ENCODE measurements at regions not wholly inside any gene's neighbourhood (a gene's known extent, or its start where the extent isn't known, plus 50 kb on each side); places are given as distances from the start of the nearest gene placed in this dataset.

GRCh38 chr10:52865213-52865612 is 92.6 kb upstream of the MBL2 start:
- no peaks in the 10 kb centered on the region for H3K79me2 ChIP-seq (ENCODE audit: insufficient read depth, low read length)
- no peaks in the 10 kb centered on the region for H3K36me3 ChIP-seq (ENCODE audit: low read length)
- no peak overlapping the region for H2AFZ ChIP-seq (ENCODE audit: low read depth, low read length, severe bottlenecking)
- H3K27ac ChIP-seq (ENCODE audit: low read depth, low read length), result no peak overlapping the region
- no peaks in the 10 kb centered on the region for H3K9me2 ChIP-seq (replicated peaks; ENCODE audit: insufficient read depth, low read length)
- H3K27me3 ChIP-seq (ENCODE audit: low read length), result no peaks in the 10 kb centered on the region
- no peak overlapping the region for H3K4me2 ChIP-seq (ENCODE audit: low read depth, low read length, poor library complexity, severe bottlenecking)
- no peak overlapping the region for H3K9ac ChIP-seq (ENCODE audit: low read length)
- H3K4me3 ChIP-seq (ENCODE audit: insufficient read depth, low read length, poor library complexity, severe bottlenecking), result no peak overlapping the region
- H3F3A ChIP-seq (ENCODE audit: insufficient read depth), result no peaks in the 10 kb centered on the region
- H3K9me3 ChIP-seq (ENCODE audit: insufficient read depth, low read length), result no peaks in the 10 kb centered on the region
- no peaks in the 10 kb centered on the region for H4K20me1 ChIP-seq (ENCODE audit: low read depth, low read length)
- no peak for TF ChIP-seq CTCF (IDR thresholded peaks at IDR 0.05; ENCODE audit: insufficient read depth, low read length, poor library complexity, severe bottlenecking)
- no peak for TF ChIP-seq EZH2phosphoT487 (conservative IDR thresholded peaks at IDR 0.05; ENCODE audit: low read length)

GRCh38 chr10:52864201-52865106 is 91.9 kb upstream of the MBL2 start:
- H4K20me1 ChIP-seq (ENCODE audit: low read depth, low read length), result no peaks in the 10 kb centered on the region
- H3K9ac ChIP-seq (ENCODE audit: low read length), result no peak overlapping the region
- no peaks in the 10 kb centered on the region for H3K36me3 ChIP-seq (ENCODE audit: low read length)
- TF ChIP-seq EZH2phosphoT487 (conservative IDR thresholded peaks at IDR 0.05; ENCODE audit: low read length), result no peak
- TF ChIP-seq CTCF (IDR thresholded peaks at IDR 0.05; ENCODE audit: insufficient read depth, low read length, poor library complexity, severe bottlenecking), result no peak
- no peaks in the 10 kb centered on the region for H3K79me2 ChIP-seq (ENCODE audit: insufficient read depth, low read length)
- H2AFZ ChIP-seq (ENCODE audit: low read depth, low read length, severe bottlenecking), result no peak overlapping the region
- H3K9me2 ChIP-seq (replicated peaks; ENCODE audit: insufficient read depth, low read length), result no peaks in the 10 kb centered on the region
- no peak overlapping the region for H3K4me2 ChIP-seq (ENCODE audit: low read depth, low read length, poor library complexity, severe bottlenecking)
- H3K9me3 ChIP-seq (ENCODE audit: insufficient read depth, low read length), result no peaks in the 10 kb centered on the region
- H3K27me3 ChIP-seq (ENCODE audit: low read length), result no peaks in the 10 kb centered on the region
- no peak overlapping the region for H3K4me3 ChIP-seq (ENCODE audit: insufficient read depth, low read length, poor library complexity, severe bottlenecking)
- no peak overlapping the region for H3K27ac ChIP-seq (ENCODE audit: low read depth, low read length)
- no peaks in the 10 kb centered on the region for H3F3A ChIP-seq (ENCODE audit: insufficient read depth)

- Histone ChIP-seq H3K79me2 (ENCODE audit: insufficient read depth, low read length) (no peaks in the 10 kb centered on the region), H3K36me3 (ENCODE audit: low read length) (no peaks in the 10 kb centered on the region), H3F3A (ENCODE audit: insufficient read depth) (no peaks in the 10 kb centered on the region), H3K9me2 (replicated peaks; ENCODE audit: insufficient read depth, low read length) (no peaks in the 10 kb centered on the region), H3K4me2 (ENCODE audit: low read depth, low read length, poor library complexity, severe bottlenecking) (no peak overlapping the region), H3K4me3 (ENCODE audit: insufficient read depth, low read length, poor library complexity, severe bottlenecking) (no peak overlapping the region), H2AFZ (ENCODE audit: low read depth, low read length, severe bottlenecking) (no peak overlapping the region), H3K27me3 (ENCODE audit: low read length) (no peaks in the 10 kb centered on the region), H3K27ac (ENCODE audit: low read depth, low read length) (no peak overlapping the region), H4K20me1 (ENCODE audit: low read depth, low read length) (no peaks in the 10 kb centered on the region), H3K9me3 (ENCODE audit: insufficient read depth, low read length) (no peaks in the 10 kb centered on the region), H3K9ac (ENCODE audit: low read length) (no peak overlapping the region)
- TF ChIP-seq CTCF (IDR thresholded peaks at IDR 0.05; ENCODE audit: insufficient read depth, low read length, poor library complexity, severe bottlenecking) (no peak), EZH2phosphoT487 (conservative IDR thresholded peaks at IDR 0.05; ENCODE audit: low read length) (no peak)
These were observed 86.1 kb upstream of the MBL2 start for GRCh38 chr10:52858722-52859121.

All from SU-DHL-6 (cell line).